HG03280 (cell line): ENCODE measurements at regions not wholly inside any gene's neighbourhood (a gene's known extent, or its start where the extent isn't known, plus 50 kb on each side); places are given as distances from the start of the nearest gene placed in this dataset.

Experiments used
- ATAC-seq: cut with Tn5 transposase; IDR thresholded peaks from one replicate; pipeline ENCODE4 v1.9.1; 2021; ENCODE audit warnings: mild to moderate bottlenecking, moderate library complexity; ENCODE audit not compliant: unreplicated experiment

GRCh38 chr2:191556463-191556862 lies 121.5 kb upstream of the NABP1 start:
- ATAC-seq: no peak

GRCh38 chr2:191557841-191558240 lies 120.1 kb upstream of the NABP1 start:
- no peak for ATAC-seq

- ATAC-seq: no peak
Observed at GRCh38 chr2:191559569-191559968, 118.4 kb upstream of the NABP1 start.

GRCh38 chr2:191560411-191560980 lies 117.4 kb upstream of the NABP1 start:
- ATAC-seq: no peak

- ATAC-seq: no peak
Observed at GRCh38 chr2:191565120-191565519, 112.8 kb upstream of the NABP1 start.

- ATAC-seq: peak; percentile 55
Observed at GRCh38 chr2:191565647-191566198, 112.2 kb upstream of the NABP1 start.

- peak; percentile 62 for ATAC-seq
Observed at GRCh38 chr2:191566344-191566743, 111.6 kb upstream of the NABP1 start.

- no peak for ATAC-seq
Observed at GRCh38 chr2:191567206-191567605, 110.7 kb upstream of the NABP1 start.

GRCh38 chr2:191569025-191569424 lies 108.9 kb upstream of the NABP1 start:
- no peak for ATAC-seq

- no peak for ATAC-seq
Observed at GRCh38 chr2:191571163-191571769, 106.7 kb upstream of the NABP1 start.

- ATAC-seq: no peak
Observed at GRCh38 chr2:191572319-191572718, 105.6 kb upstream of the NABP1 start.

- ATAC-seq: no peak
Observed at GRCh38 chr2:191573216-191573615, 104.7 kb upstream of the NABP1 start.

GRCh38 chr2:191574232-191574631 lies 103.7 kb upstream of the NABP1 start:
- ATAC-seq: no peak

GRCh38 chr2:191577605-191578004 lies 100.3 kb upstream of the NABP1 start:
- no peak for ATAC-seq

- no peak for ATAC-seq
Observed at GRCh38 chr2:191578031-191578430, 99.9 kb upstream of the NABP1 start.

- no peak for ATAC-seq
Observed at GRCh38 chr2:191580581-191580980, 97.4 kb upstream of the NABP1 start.

- no peak for ATAC-seq
Observed at GRCh38 chr2:191581003-191581402, 96.9 kb upstream of the NABP1 start.

- no peak for ATAC-seq
Observed at GRCh38 chr2:191582355-191582754, 95.6 kb upstream of the NABP1 start.

- ATAC-seq: no peak
Observed at GRCh38 chr2:191591025-191591424, 86.9 kb upstream of the NABP1 start.

- ATAC-seq: no peak
Observed at GRCh38 chr2:191593622-191594385, 84.1 kb upstream of the NABP1 start.

GRCh38 chr2:191597186-191597751 lies 80.7 kb upstream of the NABP1 start:
- ATAC-seq: no peak

- no peak for ATAC-seq
Observed at GRCh38 chr2:191598296-191598695, 79.6 kb upstream of the NABP1 start.
